GM18870 (cell line): ENCODE measurements at regions not wholly inside any gene's neighbourhood (a gene's known extent, or its start where the extent isn't known, plus 50 kb on each side); places are given as distances from the start of the nearest gene placed in this dataset.

ENCODE experiments used
- ATAC-seq: cut with Tn5 transposase; IDR thresholded peaks from one replicate; pipeline ENCODE4 v1.9.1; 2021; ENCODE audit warnings: moderate library complexity; ENCODE audit not compliant: unreplicated experiment

- ATAC-seq: no peak
Observed at GRCh38 chr18:47603158-47603557, 327.3 kb downstream of the SMAD2 start.

- ATAC-seq: no peak
Observed at GRCh38 chr18:47602273-47602897, 328.1 kb downstream of the SMAD2 start.

- no peak for ATAC-seq
Observed at GRCh38 chr18:47601581-47602272, 328.7 kb downstream of the SMAD2 start.

GRCh38 chr18:47595831-47596501 is 334.5 kb downstream of the SMAD2 start:
- ATAC-seq: no peak

GRCh38 chr18:47594621-47595086 is 335.8 kb downstream of the SMAD2 start:
- ATAC-seq: no peak

GRCh38 chr18:47593744-47594472 is 336.6 kb downstream of the SMAD2 start:
- ATAC-seq: no peak

- ATAC-seq: no peak
Observed at GRCh38 chr18:47591429-47591828, 339.0 kb downstream of the SMAD2 start.

- no peak for ATAC-seq
Observed at GRCh38 chr18:47587587-47587986, 336.1 kb upstream of the SKOR2 start.

GRCh38 chr18:47586418-47587070 is 335.1 kb upstream of the SKOR2 start:
- no peak for ATAC-seq

GRCh38 chr18:47585914-47586313 is 334.5 kb upstream of the SKOR2 start:
- ATAC-seq: no peak

GRCh38 chr18:47585136-47585535 is 333.7 kb upstream of the SKOR2 start:
- no peak for ATAC-seq

- no peak for ATAC-seq
Observed at GRCh38 chr18:47582093-47582492, 330.6 kb upstream of the SKOR2 start.

- no peak for ATAC-seq
Observed at GRCh38 chr18:47577520-47577919, 326.1 kb upstream of the SKOR2 start.

GRCh38 chr18:47574966-47575365 is 323.5 kb upstream of the SKOR2 start:
- no peak for ATAC-seq

GRCh38 chr18:47571957-47572356 is 320.5 kb upstream of the SKOR2 start:
- no peak for ATAC-seq

- ATAC-seq: no peak
Observed at GRCh38 chr18:47566809-47567208, 315.3 kb upstream of the SKOR2 start.

GRCh38 chr18:47560723-47561715 is 309.6 kb upstream of the SKOR2 start:
- no peak for ATAC-seq

GRCh38 chr18:47558110-47558750 is 306.8 kb upstream of the SKOR2 start:
- peak; percentile 97 for ATAC-seq

GRCh38 chr18:47557160-47557559 is 305.7 kb upstream of the SKOR2 start:
- no peak for ATAC-seq
